Activated CD4-positive, alpha-beta memory T cell treated with anti-CD3 and anti-CD28 coated beads, Interleukin-2, amount 10 ng/mL, durations not matched to agents 7 days and 5 days (primary cell): ENCODE measurements at regions not wholly inside any gene's neighbourhood (a gene's known extent, or its start where the extent isn't known, plus 50 kb on each side); places are given as distances from the start of the nearest gene placed in this dataset.

Experiments
- CTCF ChIA-PET: fragments of 350-600 bp; sonication (Branson Sonifier 250); formaldehyde crosslinking; loops from one replicate; lab custom pipeline; 2021; ENCODE audit warnings: antibody characterized with exemption, inconsistent platforms; lab: Charles Lee
- POLR2A ChIA-PET: fragments of 350-600 bp; sonication (Branson Sonifier 250); formaldehyde crosslinking; loops from one replicate; lab custom pipeline; 2021; ENCODE audit warnings: antibody characterized with exemption; lab: Charles Lee
- DNase-seq: peaks from one replicate; pipeline ENCODE4 v3.0.0-alpha.2; 2020
- H3K27ac Mint-ChIP-seq: one replicate; pipeline ENCODE4 v1.8.0; 2021; ENCODE audit warnings: mild to moderate bottlenecking, mixed read lengths
- H3K27me3 Mint-ChIP-seq: one replicate; pipeline ENCODE4 v1.8.0; 2021; ENCODE audit warnings: mixed read lengths
- H3K36me3 Mint-ChIP-seq: one replicate; pipeline ENCODE4 v1.8.0; 2021; ENCODE audit warnings: low read depth, mixed read lengths
- H3K4me1 Mint-ChIP-seq: one replicate; pipeline ENCODE4 v1.8.0; 2021; ENCODE audit warnings: mixed read lengths
- H3K4me3 Mint-ChIP-seq: one replicate; pipeline ENCODE4 v1.8.0; 2021; ENCODE audit warnings: mild to moderate bottlenecking, mixed read lengths
- H3K9me3 Mint-ChIP-seq: one replicate; pipeline ENCODE4 v1.8.0; 2021; ENCODE audit warnings: mixed read lengths

DNA sequence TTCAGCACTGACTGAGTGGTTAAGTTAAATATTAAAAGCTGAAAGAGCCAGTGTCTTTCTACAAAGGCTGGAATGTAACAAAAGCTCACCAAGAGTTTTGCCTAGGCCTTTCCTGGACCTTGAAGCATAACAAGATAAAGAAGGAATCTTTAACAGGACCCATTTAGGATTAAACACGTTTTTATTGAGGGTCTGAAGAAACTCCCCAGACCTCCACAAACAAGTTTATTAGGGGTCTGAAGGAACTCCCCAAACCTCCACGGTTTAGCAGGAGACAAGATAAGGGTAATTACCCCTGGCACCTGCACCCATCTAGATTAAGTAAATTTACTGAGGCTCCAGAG lies 104.0 kb downstream of the ACAA2 start:
- H3K27me3 Mint-ChIP-seq: peaks cover 35% of the 10 kb centered on the region
- no peak overlapping the region for H3K27ac Mint-ChIP-seq
- no peaks in the 10 kb centered on the region for H3K36me3 Mint-ChIP-seq
- POLR2A ChIA-PET: no interaction called here
- no peak overlapping the region for H3K4me3 Mint-ChIP-seq
- H3K4me1 Mint-ChIP-seq: no peaks in the 10 kb centered on the region
- no peak for DNase-seq
- CTCF ChIA-PET: no interaction called here
- H3K9me3 Mint-ChIP-seq: no peaks in the 10 kb centered on the region

DNA sequence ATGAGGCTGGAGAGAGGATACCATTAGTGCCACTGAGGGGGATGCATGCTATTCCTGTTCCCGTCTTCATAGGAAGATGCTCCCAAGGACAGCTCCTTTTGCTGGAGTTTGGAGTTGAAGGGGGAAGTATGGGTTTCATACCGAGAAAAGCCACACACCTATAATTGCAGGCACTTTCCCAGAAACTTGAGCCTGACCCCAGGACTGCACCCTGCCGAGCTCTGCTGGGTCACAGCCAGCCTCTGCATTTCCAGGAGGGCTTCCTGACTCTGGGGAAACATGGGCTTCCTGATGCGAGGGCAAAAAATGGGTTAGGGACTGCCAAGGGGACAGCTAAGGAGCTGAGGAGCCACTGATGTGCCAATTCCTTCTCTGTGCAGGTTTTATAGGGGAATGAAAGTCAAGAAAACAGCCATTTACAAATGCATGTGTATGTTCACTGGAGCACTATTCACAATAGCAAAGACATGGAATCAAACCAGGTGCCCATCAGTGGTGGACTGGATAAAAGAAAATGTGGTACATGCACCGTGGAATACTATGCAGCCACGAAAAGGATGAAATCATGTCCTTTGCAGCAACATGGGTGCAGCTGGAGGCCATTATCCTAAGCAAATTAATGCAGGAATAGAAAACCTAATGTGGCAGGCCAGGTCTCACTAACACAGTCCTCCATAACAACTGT lies 104.5 kb downstream of the ACAA2 start:
- CTCF ChIA-PET: no interaction called here
- Mint-ChIP-seq H3K27ac (no peak overlapping the region), H3K4me1 (no peaks in the 10 kb centered on the region), H3K4me3 (no peak overlapping the region), H3K36me3 (no peaks in the 10 kb centered on the region), H3K9me3 (no peaks in the 10 kb centered on the region), H3K27me3 (peaks cover 32% of the 10 kb centered on the region)
- no peak for DNase-seq
- POLR2A ChIA-PET: no interaction called here

DNA sequence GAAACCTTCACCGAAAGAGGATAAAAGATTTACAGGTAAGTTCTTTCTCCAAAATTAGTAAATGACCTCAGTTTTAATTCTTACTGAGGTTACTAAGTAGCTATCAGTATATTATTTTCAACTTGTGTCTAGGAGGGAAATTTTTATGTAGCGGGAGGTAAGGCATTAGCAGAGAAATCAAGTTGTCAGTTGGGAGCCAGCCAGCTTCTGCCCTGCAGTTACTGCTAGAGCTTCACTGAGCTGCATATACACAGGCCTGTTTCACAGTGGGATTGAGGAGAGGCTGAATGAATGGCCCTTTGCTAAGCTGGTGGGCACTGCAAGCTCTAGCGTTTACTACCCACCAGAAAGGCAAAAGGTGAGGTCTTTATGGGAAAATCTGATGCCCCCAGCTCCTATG lies 105.7 kb downstream of the ACAA2 start:
- CTCF ChIA-PET: no interaction called here
- peaks cover 21% of the 10 kb centered on the region for H3K27me3 Mint-ChIP-seq
- no peak overlapping the region for H3K4me3 Mint-ChIP-seq
- H3K4me1 Mint-ChIP-seq: no peaks in the 10 kb centered on the region
- POLR2A ChIA-PET: no interaction called here
- H3K9me3 Mint-ChIP-seq: no peaks in the 10 kb centered on the region
- no peak for DNase-seq
- no peaks in the 10 kb centered on the region for H3K36me3 Mint-ChIP-seq
- no peak overlapping the region for H3K27ac Mint-ChIP-seq

DNA sequence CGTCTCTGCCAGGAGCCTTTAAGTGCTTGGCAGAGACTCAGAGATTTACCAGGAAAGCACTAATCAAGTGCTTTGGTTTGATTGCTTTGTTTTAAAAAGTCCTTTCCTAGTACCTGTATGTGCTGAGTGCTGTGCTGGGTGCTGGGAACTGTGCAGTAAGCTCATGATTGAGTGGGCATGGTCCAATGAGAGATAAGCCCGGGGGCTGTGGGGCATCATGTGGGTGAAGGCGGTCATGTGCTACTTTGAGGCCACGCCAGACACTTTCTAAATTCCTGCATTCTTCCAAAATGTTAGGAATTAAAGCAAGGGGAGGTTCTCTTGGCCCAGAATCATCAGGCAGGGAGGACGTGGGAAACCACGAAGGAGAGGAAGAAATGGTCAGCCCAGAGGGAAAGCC lies 109.0 kb downstream of the ACAA2 start:
- Mint-ChIP-seq H3K4me3 (no peak overlapping the region), H3K4me1 (no peaks in the 10 kb centered on the region)
- CTCF ChIA-PET: no interaction called here

DNA sequence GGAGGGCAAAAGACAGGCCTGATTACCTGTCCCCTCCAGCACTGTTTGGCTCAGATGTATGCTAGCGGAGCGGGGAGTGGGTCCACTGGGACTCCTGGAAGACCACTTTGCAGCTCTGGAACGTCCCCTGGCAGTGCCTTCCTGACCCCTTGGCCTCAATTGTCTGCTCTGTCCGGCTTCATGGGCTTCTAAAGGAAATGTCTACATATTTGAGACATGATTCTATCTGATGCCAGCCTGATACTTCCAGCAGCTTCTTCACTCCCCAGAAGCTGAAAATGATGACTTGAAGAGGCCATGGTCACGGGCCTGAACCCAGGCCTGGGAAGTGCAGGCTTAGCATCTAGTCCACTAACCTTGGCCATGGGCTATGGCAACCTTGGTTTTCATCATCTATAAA lies 112.1 kb downstream of the ACAA2 start:
- CTCF ChIA-PET: no interaction called here
- POLR2A ChIA-PET: no interaction called here
- DNase-seq: no peak
- no peaks in the 10 kb centered on the region for H3K9me3 Mint-ChIP-seq
- peaks cover 6% of the 10 kb centered on the region for H3K27me3 Mint-ChIP-seq
- H3K36me3 Mint-ChIP-seq: no peaks in the 10 kb centered on the region
- H3K27ac Mint-ChIP-seq: no peak overlapping the region
- no peak overlapping the region for H3K4me3 Mint-ChIP-seq
- no peaks in the 10 kb centered on the region for H3K4me1 Mint-ChIP-seq

More for the DNA sequence above, 109.0 kb downstream of the ACAA2 start:
- H3K9me3 Mint-ChIP-seq: no peaks in the 10 kb centered on the region
- POLR2A ChIA-PET: no interaction called here
- H3K27ac Mint-ChIP-seq: no peak overlapping the region
- peaks cover 2% of the 10 kb centered on the region for H3K27me3 Mint-ChIP-seq
- no peak for DNase-seq
- H3K36me3 Mint-ChIP-seq: no peaks in the 10 kb centered on the region

DNA sequence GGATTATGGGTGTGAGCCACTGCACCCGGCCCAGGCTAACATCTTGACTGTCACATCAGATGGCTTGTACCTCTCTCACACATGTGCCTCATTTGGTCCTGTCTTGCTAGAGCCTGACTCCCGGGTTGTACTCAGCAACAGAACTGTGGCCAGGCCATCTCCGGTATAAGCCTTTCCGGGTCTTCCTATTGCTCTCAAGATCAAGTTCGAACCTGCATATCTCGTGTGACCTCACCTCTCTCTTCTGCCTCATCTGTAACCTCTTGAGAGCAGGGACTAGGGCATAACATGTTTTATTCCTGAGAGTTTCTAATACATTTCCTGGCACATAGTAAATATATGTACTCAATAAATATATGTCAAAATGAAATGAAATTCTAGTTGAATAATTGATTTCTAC lies 114.0 kb downstream of the ACAA2 start:
- CTCF ChIA-PET: no interaction called here
- POLR2A ChIA-PET: no interaction called here

DNA sequence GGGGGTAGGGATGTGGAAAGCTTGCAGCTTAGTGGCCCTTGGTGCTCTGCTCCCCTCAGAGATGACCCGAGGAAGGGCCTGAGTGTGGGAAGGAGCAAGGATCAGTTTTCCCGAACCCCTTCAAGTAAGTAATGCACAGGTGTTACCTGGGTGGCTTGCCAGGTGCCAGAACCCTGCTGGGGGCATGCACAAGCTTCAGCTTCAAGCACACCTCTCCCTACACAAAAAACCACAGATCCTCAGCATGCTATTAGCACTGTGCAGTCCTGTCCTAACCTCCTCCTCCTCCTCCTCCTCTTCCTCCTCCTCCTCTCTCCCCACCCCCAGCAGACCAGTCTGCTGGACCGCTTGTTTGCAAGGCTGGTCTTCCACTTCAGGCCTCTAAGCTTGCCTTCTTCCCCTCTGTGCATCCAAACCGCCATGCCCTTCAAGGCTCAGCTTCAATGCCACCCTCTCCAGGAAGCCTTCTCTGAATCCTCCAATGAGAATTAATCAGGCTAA lies 114.8 kb downstream of the ACAA2 start:
- no peak for DNase-seq
- ChIA-PET POLR2A (no interaction called here), CTCF (no interaction called here)
- peaks cover 12% of the 10 kb centered on the region for H3K27me3 Mint-ChIP-seq
- no peak overlapping the region for H3K4me3 Mint-ChIP-seq
- H3K36me3 Mint-ChIP-seq: no peaks in the 10 kb centered on the region
- H3K27ac Mint-ChIP-seq: no peak overlapping the region
- H3K4me1 Mint-ChIP-seq: no peaks in the 10 kb centered on the region
- H3K9me3 Mint-ChIP-seq: no peaks in the 10 kb centered on the region

More for the DNA sequence above, 114.0 kb downstream of the ACAA2 start:
- no peak overlapping the region for H3K27ac Mint-ChIP-seq
- no peak overlapping the region for H3K4me3 Mint-ChIP-seq
- DNase-seq: no peak
- H3K27me3 Mint-ChIP-seq: peaks cover 10% of the 10 kb centered on the region
- H3K4me1 Mint-ChIP-seq: no peaks in the 10 kb centered on the region
- no peaks in the 10 kb centered on the region for H3K9me3 Mint-ChIP-seq
- H3K36me3 Mint-ChIP-seq: no peaks in the 10 kb centered on the region

DNA sequence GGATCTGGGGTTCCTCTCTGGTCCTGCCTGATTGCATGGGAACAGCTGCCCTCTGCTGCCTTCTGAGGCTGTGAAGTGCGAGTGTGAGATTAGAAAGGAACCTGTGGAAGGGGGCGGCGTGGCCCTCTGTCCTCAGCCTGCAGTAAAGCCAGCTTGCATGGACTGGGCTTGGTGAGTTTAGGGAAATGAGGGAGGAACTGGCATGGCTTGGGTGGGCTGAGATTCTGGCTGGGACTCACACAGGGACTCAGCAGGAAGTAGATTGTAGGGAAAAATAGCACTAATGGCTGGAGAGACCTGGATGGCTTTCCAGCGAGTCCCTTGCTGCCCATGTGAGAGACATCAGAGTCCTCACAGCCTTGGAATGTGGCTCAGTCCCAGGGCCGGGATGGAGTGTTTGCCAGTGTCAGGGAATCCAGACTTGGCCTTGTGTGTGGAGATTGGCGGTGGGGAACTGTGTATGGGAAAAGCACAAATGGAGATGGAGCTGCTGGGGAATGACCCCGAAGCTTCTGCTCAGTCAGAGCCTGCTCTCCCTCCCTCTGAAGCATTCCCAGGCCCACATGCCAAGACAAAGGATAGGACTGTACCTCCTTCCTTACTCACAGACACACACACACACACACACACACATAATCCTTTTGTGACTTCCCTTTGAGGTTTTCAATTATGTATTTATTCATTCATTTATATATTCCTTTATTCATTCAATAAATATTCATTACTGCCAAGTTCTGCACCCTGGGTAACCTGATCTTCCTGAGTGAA lies 115.4 kb downstream of the ACAA2 start:
- Mint-ChIP-seq H3K27me3 (peaks cover 12% of the 10 kb centered on the region), H3K4me3 (no peak overlapping the region), H3K4me1 (no peaks in the 10 kb centered on the region), H3K27ac (no peak overlapping the region), H3K36me3 (no peaks in the 10 kb centered on the region), H3K9me3 (no peaks in the 10 kb centered on the region)
- ChIA-PET CTCF (no interaction called here), POLR2A (no interaction called here)
- DNase-seq: no peak

DNA sequence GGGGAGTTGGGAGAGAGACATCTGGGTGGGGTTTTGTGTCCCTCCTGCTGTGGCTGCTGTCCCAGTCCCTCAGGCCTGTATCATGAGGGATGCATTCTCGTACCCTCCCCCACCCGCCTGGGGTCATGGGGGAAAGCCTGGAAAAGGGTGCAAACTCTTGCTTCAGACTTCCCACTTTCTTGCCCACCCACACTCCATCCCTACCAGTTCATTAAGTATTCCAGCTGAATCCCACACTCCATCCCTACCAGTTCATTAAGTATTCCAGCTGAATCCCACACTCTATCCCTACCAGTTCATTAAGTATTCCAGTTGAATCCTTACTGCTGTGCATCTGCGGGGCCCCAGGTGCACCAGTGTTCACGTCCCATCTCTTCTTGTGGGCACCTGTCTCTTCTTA lies 116.3 kb downstream of the ACAA2 start:
- ChIA-PET POLR2A (no interaction called here), CTCF (no interaction called here)
- peaks cover 12% of the 10 kb centered on the region for H3K27me3 Mint-ChIP-seq
- H3K9me3 Mint-ChIP-seq: no peaks in the 10 kb centered on the region
- H3K36me3 Mint-ChIP-seq: no peaks in the 10 kb centered on the region
- DNase-seq: no peak
- H3K4me1 Mint-ChIP-seq: no peaks in the 10 kb centered on the region
- H3K4me3 Mint-ChIP-seq: no peak overlapping the region
- H3K27ac Mint-ChIP-seq: no peak overlapping the region

DNA sequence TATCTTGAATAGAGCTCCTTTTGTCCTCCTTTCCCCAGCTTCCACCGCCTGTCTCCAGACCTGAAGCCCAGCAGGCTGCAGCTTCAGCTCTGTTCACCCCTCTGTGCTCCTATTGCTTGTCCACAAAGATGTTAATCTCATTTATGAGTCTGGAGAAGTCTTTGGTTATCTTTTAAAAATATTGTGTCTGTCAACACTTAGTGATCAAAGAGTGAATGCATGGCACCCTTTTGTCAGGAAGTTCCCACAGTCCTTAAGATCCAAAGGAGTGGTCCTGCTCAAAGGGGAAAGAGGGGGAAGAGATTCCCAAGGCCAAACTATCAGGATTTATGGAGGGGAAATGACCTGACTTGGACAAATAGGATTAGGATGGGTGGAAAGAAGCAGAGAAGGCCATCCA lies 118.9 kb downstream of the ACAA2 start:
- ChIA-PET POLR2A (no interaction called here), CTCF (no interaction called here)
- peaks cover 8% of the 10 kb centered on the region for H3K4me1 Mint-ChIP-seq
- DNase-seq: no peak
- no peak overlapping the region for H3K4me3 Mint-ChIP-seq
- no peak overlapping the region for H3K27ac Mint-ChIP-seq
- H3K9me3 Mint-ChIP-seq: no peaks in the 10 kb centered on the region
- no peaks in the 10 kb centered on the region for H3K36me3 Mint-ChIP-seq
- H3K27me3 Mint-ChIP-seq: peaks cover 13% of the 10 kb centered on the region

DNA sequence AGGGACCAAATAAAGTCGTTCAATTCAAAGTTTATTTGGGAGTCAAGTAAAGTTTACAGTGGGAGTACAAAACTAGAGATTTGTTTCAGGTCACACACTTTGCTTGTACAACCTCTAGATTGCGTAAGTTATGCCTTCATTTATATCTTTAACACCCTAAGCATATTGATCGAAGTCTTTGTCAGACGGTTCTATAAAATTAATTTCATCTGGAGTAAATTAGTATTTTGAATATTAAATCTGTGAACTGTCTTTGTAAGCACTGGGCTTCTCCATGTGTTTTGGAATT lies 119.7 kb downstream of the ACAA2 start:
- H3K27ac Mint-ChIP-seq: no peak overlapping the region
- no peaks in the 10 kb centered on the region for H3K9me3 Mint-ChIP-seq
- no peaks in the 10 kb centered on the region for H3K36me3 Mint-ChIP-seq
- peaks cover 13% of the 10 kb centered on the region for H3K27me3 Mint-ChIP-seq
- peaks cover 8% of the 10 kb centered on the region for H3K4me1 Mint-ChIP-seq
- H3K4me3 Mint-ChIP-seq: no peak overlapping the region
- no peak for DNase-seq
- CTCF ChIA-PET: interaction anchor here (0.6 kb wide), 1 partner anchor 35 kb away, joined by 3 read pairs; no protein-coding TSS in a partner anchor
- POLR2A ChIA-PET: no interaction called here

DNA sequence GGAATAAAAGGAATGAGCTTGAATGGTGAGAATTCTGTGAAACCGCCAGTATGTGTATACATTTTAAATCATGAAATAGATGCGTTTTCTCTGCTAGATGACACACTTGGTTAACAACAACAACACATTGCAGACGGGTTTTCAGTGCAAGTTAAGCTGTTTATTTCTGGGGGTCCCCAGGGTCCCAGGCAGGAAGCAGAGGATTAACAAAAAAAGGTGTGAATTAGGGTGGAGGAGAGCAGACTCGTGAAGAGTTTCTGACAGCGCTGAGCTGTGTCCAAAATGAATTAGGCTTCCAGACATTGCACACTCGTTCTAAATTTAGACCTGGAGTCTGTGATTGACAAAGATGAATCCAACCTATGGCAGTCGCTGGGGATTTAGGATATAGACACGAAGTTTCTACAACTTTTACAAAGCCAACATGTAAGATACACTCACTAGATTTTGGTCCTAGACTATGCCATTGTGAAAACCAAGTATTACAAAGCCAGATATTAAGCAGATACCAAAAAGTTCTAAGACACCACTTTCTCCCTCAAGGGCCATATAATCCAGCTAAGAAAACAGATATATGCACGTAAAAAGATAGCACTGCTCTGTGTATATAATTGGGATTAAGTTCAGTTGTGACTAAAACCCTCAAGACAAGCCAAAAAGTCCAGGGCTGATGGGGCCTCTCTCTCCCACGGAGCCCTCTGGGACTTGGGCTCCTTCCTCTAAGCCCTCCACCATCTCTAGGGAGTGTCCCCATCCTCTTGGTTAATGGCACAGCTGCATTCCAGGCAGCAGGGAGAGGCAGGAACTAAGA lies 120.2 kb downstream of the ACAA2 start:
- H3K4me1 Mint-ChIP-seq: peaks cover 8% of the 10 kb centered on the region
- H3K27me3 Mint-ChIP-seq: peaks cover 13% of the 10 kb centered on the region
- no peaks in the 10 kb centered on the region for H3K9me3 Mint-ChIP-seq
- no peak overlapping the region for H3K27ac Mint-ChIP-seq
- no peak overlapping the region for H3K4me3 Mint-ChIP-seq
- H3K36me3 Mint-ChIP-seq: no peaks in the 10 kb centered on the region
- CTCF ChIA-PET: no interaction called here
- DNase-seq: no peak
- POLR2A ChIA-PET: no interaction called here

DNA sequence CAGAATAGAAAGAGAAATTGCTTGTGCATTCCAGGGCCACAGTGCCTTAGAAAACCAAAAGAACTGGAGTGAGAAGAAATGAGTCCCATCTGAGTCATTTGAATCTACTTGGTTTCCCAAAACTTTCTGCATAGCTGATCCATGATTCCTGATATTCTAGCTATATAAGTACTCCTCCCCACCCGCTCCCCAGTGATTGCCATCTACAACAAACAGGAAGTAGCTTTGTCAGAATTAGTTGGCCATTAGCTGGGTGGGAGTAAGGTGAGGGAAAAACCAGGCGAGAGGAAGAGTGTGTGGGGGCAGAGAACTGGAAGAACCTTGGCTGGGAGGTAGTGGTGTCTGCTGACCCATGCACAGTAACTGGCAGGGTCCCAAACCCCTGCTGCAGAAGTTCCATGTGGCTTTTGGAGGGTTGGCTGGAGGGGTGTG lies 122.1 kb downstream of the ACAA2 start:
- Mint-ChIP-seq H3K27ac (no peak overlapping the region), H3K9me3 (no peaks in the 10 kb centered on the region), H3K27me3 (peaks cover 9% of the 10 kb centered on the region), H3K36me3 (no peaks in the 10 kb centered on the region), H3K4me3 (no peak overlapping the region), H3K4me1 (peaks cover 8% of the 10 kb centered on the region)
- DNase-seq: no peak
- ChIA-PET CTCF (no interaction called here), POLR2A (no interaction called here)
